SJCRH30 (cell line): ENCODE measurements at regions not wholly inside any gene's neighbourhood (a gene's known extent, or its start where the extent isn't known, plus 50 kb on each side); places are given as distances from the start of the nearest gene placed in this dataset.

ENCODE experiments used
- DNase-seq, 2 experiments: peaks; one replicate each; pipeline ENCODE4 v3.0.0-alpha.2; 2015 to 2020
- H3K27ac ChIP-seq: fragments of 250-450 bp; sonication (Bioruptor Pico); 2 replicates; pipeline ENCODE4 v1.5.1; 2020; ENCODE audit warnings: mild to moderate bottlenecking, moderate library complexity
- H3K27me3 ChIP-seq: fragments of 250-450 bp; sonication (Bioruptor Pico); 2 replicates; pipeline ENCODE4 v1.5.1; 2020; ENCODE audit warnings: mild to moderate bottlenecking, moderate library complexity
- H3K36me3 ChIP-seq: fragments of 250-450 bp; sonication (Bioruptor Pico); 2 replicates; pipeline ENCODE4 v1.5.1; 2020; ENCODE audit warnings: mild to moderate bottlenecking, moderate library complexity
- H3K4me1 ChIP-seq: fragments of 250-450 bp; sonication (Bioruptor Pico); 2 replicates; pipeline ENCODE4 v1.5.1; 2020; ENCODE audit warnings: mild to moderate bottlenecking, moderate library complexity
- H3K4me3 ChIP-seq: fragments of 250-450 bp; sonication (Bioruptor Pico); 2 replicates; pipeline ENCODE4 v1.5.1; 2020; ENCODE audit warnings: mild to moderate bottlenecking, moderate library complexity
- H3K9me3 ChIP-seq: fragments of 250-450 bp; sonication (Bioruptor Pico); replicated peaks from 2 replicates; pipeline ENCODE4 v1.5.1; 2020; ENCODE audit warnings: mild to moderate bottlenecking, moderate library complexity

GRCh38 chr3:44001072-44001471 is 240.6 kb upstream of the TOPAZ1 start:
- Histone ChIP-seq H3K27me3 (no peaks in the 10 kb centered on the region), H3K4me1 (no peaks in the 10 kb centered on the region), H3K36me3 (no peaks in the 10 kb centered on the region), H3K27ac (no peak overlapping the region), H3K4me3 (no peak overlapping the region), H3K9me3 (no peaks in the 10 kb centered on the region)
- no peak for DNase-seq

- H3K36me3 ChIP-seq = no peaks in the 10 kb centered on the region
- no peak for DNase-seq
- no peaks in the 10 kb centered on the region for H3K9me3 ChIP-seq
These were observed 237.9 kb upstream of the TOPAZ1 start for GRCh38 chr3:44003801-44004200.

GRCh38 chr3:44011680-44012079 is 230.0 kb upstream of the TOPAZ1 start:
- H3K4me3 ChIP-seq = no peak overlapping the region
- no peak overlapping the region for H3K27ac ChIP-seq
- no peak for DNase-seq
- no peaks in the 10 kb centered on the region for H3K27me3 ChIP-seq
- H3K4me1 ChIP-seq = peaks cover 7% of the 10 kb centered on the region; the same call in 1 of the 2 replicates
- no peaks in the 10 kb centered on the region for H3K9me3 ChIP-seq
- H3K36me3 ChIP-seq = no peaks in the 10 kb centered on the region

More at GRCh38 chr3:44003801-44004200, 237.9 kb upstream of the TOPAZ1 start:
- no peak overlapping the region for H3K4me3 ChIP-seq
- H3K27me3 ChIP-seq = no peaks in the 10 kb centered on the region
- H3K4me1 ChIP-seq = no peaks in the 10 kb centered on the region
- no peak overlapping the region for H3K27ac ChIP-seq

- H3K4me3 ChIP-seq = no peak overlapping the region
- H3K36me3 ChIP-seq = no peaks in the 10 kb centered on the region
- no peak overlapping the region for H3K27ac ChIP-seq
- DNase-seq = no peak
- H3K27me3 ChIP-seq = no peaks in the 10 kb centered on the region
- peaks cover 9% of the 10 kb centered on the region; the same call in 1 of the 2 replicates for H3K4me1 ChIP-seq
- no peaks in the 10 kb centered on the region for H3K9me3 ChIP-seq
These were observed 229.4 kb upstream of the TOPAZ1 start for GRCh38 chr3:44012160-44012899.

- H3K4me3 ChIP-seq = no peak overlapping the region
- no peak for DNase-seq
- H3K9me3 ChIP-seq = no peaks in the 10 kb centered on the region
- peaks cover 9% of the 10 kb centered on the region; the same call in 1 of the 2 replicates for H3K4me1 ChIP-seq
- no peaks in the 10 kb centered on the region for H3K36me3 ChIP-seq
- no peak overlapping the region for H3K27ac ChIP-seq
- no peaks in the 10 kb centered on the region for H3K27me3 ChIP-seq
These were observed 227.7 kb upstream of the TOPAZ1 start for GRCh38 chr3:44013967-44014366.

- DNase-seq = no peak
- no peaks in the 10 kb centered on the region for H3K36me3 ChIP-seq
- H3K27me3 ChIP-seq = no peaks in the 10 kb centered on the region
- no peaks in the 10 kb centered on the region for H3K9me3 ChIP-seq
- no peak overlapping the region for H3K4me3 ChIP-seq
- H3K4me1 ChIP-seq = peaks cover 11% of the 10 kb centered on the region; the same call in 1 of the 2 replicates
- no peak overlapping the region for H3K27ac ChIP-seq
These were observed 226.5 kb upstream of the TOPAZ1 start for GRCh38 chr3:44015170-44015569.

- Histone ChIP-seq H3K27me3 (no peaks in the 10 kb centered on the region), H3K4me1 (peaks cover 17% of the 10 kb centered on the region; the same call in 1 of the 2 replicates), H3K4me3 (no peak overlapping the region), H3K27ac (no peak overlapping the region), H3K9me3 (no peaks in the 10 kb centered on the region), H3K36me3 (no peaks in the 10 kb centered on the region)
- DNase-seq = peak; percentile 55 to 58
These were observed 224.9 kb upstream of the TOPAZ1 start for GRCh38 chr3:44016818-44017217.

GRCh38 chr3:44018926-44019325 is 222.8 kb upstream of the TOPAZ1 start:
- no peak overlapping the region for H3K4me3 ChIP-seq
- no peak for DNase-seq
- peaks cover 17% of the 10 kb centered on the region; the same call in 1 of the 2 replicates for H3K4me1 ChIP-seq
- no peak overlapping the region for H3K27ac ChIP-seq
- H3K36me3 ChIP-seq = no peaks in the 10 kb centered on the region
- H3K27me3 ChIP-seq = no peaks in the 10 kb centered on the region
- H3K9me3 ChIP-seq = no peaks in the 10 kb centered on the region

GRCh38 chr3:44019736-44020135 is 221.9 kb upstream of the TOPAZ1 start:
- peak; percentile 56 to 73 for DNase-seq
- H3K36me3 ChIP-seq = no peaks in the 10 kb centered on the region
- H3K27ac ChIP-seq = peak overlapping the region; percentile 74
- peak overlapping the region; percentile 26 for H3K4me3 ChIP-seq
- H3K27me3 ChIP-seq = no peaks in the 10 kb centered on the region
- H3K9me3 ChIP-seq = no peaks in the 10 kb centered on the region
- H3K4me1 ChIP-seq = peaks cover 17% of the 10 kb centered on the region; the same call in 1 of the 2 replicates

- Histone ChIP-seq H3K27ac (peak overlapping the region; percentile 74; the same call in 1 of the 2 replicates), H3K36me3 (no peaks in the 10 kb centered on the region), H3K27me3 (no peaks in the 10 kb centered on the region), H3K4me1 (peaks cover 17% of the 10 kb centered on the region; the same call in 1 of the 2 replicates), H3K9me3 (no peaks in the 10 kb centered on the region), H3K4me3 (peak overlapping the region; percentile 26; the same call in 1 of the 2 replicates)
- DNase-seq = no peak
These were observed 221.5 kb upstream of the TOPAZ1 start for GRCh38 chr3:44020143-44020542.

- Histone ChIP-seq H3K4me1 (peaks cover 9% of the 10 kb centered on the region; the same call in 1 of the 2 replicates), H3K9me3 (no peaks in the 10 kb centered on the region), H3K27me3 (no peaks in the 10 kb centered on the region), H3K27ac (no peak overlapping the region), H3K36me3 (no peaks in the 10 kb centered on the region), H3K4me3 (no peak overlapping the region)
- DNase-seq = no peak
These were observed 219.8 kb upstream of the TOPAZ1 start for GRCh38 chr3:44021651-44022594.

- H3K27ac ChIP-seq = no peak overlapping the region
- H3K4me1 ChIP-seq = peaks cover 7% of the 10 kb centered on the region; the same call in 1 of the 2 replicates
- H3K27me3 ChIP-seq = no peaks in the 10 kb centered on the region
- H3K4me3 ChIP-seq = no peak overlapping the region
- no peak for DNase-seq
- no peaks in the 10 kb centered on the region for H3K9me3 ChIP-seq
- no peaks in the 10 kb centered on the region for H3K36me3 ChIP-seq
These were observed 217.6 kb upstream of the TOPAZ1 start for GRCh38 chr3:44023961-44024593.

GRCh38 chr3:44026220-44026865 is 215.3 kb upstream of the TOPAZ1 start:
- H3K27me3 ChIP-seq = no peaks in the 10 kb centered on the region
- no peaks in the 10 kb centered on the region for H3K36me3 ChIP-seq
- no peak overlapping the region for H3K27ac ChIP-seq
- no peaks in the 10 kb centered on the region for H3K9me3 ChIP-seq
- H3K4me1 ChIP-seq = no peaks in the 10 kb centered on the region
- no peak overlapping the region for H3K4me3 ChIP-seq
- DNase-seq = no peak

- Histone ChIP-seq H3K9me3 (no peaks in the 10 kb centered on the region), H3K36me3 (no peaks in the 10 kb centered on the region), H3K4me1 (no peaks in the 10 kb centered on the region), H3K27ac (no peak overlapping the region), H3K4me3 (no peak overlapping the region), H3K27me3 (no peaks in the 10 kb centered on the region)
- no peak for DNase-seq
These were observed 212.6 kb upstream of the TOPAZ1 start for GRCh38 chr3:44029100-44029499.
